ENCODE measurements at regions not wholly inside any gene's neighbourhood (a gene's known extent, or its start where the extent isn't known, plus 50 kb on each side); places are given as distances from the start of the nearest gene placed in this dataset.
A peak's percentile ranks its signal among the peaks of the same experiment; 100 is the strongest.
"Not testable (repeated sequence)": the region's sequence is repeated elsewhere in the genome, so short reads cannot be mapped to it uniquely, and the experiment has no call there.

DNA sequence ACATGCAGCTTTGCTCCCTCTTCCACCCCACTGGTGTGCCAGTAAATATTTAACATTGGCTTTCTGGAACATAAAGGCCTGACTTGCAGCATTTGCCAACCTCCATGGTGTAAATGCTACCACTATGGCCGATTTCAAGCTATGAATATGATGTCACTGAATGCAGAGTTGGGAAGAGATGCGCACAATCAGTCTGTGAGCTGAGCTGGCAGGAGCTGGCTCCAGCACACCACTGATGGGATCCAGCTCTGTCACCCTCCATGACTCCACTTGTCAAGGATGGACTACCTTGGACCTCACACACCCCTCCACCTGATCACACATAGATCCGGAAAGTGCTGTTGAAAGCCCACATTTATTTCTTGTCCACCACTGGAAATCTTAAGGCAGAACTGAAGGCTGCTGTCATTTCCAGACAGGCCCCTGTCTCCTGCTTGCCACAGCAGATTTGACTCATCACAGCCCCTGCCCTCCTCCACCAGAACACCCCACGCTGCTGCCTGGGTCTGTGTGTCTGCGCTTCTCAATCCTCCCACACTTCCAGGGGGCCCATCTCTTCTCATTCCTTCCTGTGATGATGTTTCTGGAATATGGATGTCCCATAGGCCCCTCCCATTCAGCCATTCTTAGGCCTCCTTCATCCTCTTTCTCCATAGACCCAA lies 82.2 kb upstream of the BCAR3 start:
- Mint-ChIP-seq H3K27me3 (no peaks in the 10 kb centered on the region), H3K9me3 (no peaks in the 10 kb centered on the region), H3K27ac (no peak overlapping the region), H3K4me3 (no peak overlapping the region), H3K4me1 (peaks cover 7% of the 10 kb centered on the region), H3K36me3 (ENCODE audit: low read depth) (no peaks in the 10 kb centered on the region)
- intact Hi-C loops (cut with micrococcal nuclease) = no loop called here
- no peak for ATAC-seq (ENCODE audit: low read depth)
- TF ChIP-seq, protein P1, sequence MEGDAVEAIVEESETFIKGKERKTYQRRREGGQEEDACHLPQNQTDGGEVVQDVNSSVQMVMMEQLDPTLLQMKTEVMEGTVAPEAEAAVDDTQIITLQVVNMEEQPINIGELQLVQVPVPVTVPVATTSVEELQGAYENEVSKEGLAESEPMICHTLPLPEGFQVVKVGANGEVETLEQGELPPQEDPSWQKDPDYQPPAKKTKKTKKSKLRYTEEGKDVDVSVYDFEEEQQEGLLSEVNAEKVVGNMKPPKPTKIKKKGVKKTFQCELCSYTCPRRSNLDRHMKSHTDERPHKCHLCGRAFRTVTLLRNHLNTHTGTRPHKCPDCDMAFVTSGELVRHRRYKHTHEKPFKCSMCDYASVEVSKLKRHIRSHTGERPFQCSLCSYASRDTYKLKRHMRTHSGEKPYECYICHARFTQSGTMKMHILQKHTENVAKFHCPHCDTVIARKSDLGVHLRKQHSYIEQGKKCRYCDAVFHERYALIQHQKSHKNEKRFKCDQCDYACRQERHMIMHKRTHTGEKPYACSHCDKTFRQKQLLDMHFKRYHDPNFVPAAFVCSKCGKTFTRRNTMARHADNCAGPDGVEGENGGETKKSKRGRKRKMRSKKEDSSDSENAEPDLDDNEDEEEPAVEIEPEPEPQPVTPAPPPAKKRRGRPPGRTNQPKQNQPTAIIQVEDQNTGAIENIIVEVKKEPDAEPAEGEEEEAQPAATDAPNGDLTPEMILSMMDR (IDR thresholded peaks at IDR 0.05) = no peak
- CTCF ChIA-PET = no interaction called here
- no peak for DNase-seq
- POLR2A ChIA-PET = no interaction called here

DNA sequence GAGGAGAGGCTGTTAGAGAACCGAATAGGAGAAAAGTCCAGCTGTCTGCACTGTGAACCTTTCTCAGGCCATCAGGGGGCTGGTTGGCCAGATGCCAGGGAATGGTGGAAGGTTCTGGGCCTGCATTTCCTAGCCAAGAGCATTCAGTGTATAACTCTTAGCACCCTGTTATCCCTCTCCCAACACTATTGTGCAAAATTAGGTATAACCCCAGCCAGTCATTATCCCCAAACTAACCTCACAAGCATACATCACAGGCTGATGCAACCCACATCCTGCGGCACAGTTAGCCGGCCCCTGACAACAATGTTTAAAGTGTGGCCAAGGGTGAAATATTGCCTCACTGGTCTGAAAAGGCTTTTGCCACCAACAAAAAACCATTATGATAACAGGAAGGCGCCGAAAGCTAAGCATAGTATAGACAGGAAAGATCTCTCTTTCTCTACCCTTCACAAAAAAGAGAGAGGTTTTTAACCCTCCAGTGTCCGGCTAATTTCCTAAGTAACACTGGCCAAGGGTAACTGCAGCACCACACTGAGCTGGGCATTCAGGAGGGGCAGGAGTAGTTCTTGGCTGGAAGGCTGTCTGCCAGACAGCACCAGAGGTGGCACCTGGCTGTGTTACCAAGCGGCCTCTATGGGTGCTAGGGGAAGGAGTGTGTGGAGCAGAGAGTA lies 77.3 kb upstream of the BCAR3 start:
- Mint-ChIP-seq H3K36me3 (ENCODE audit: low read depth) (no peaks in the 10 kb centered on the region), H3K9me3 (no peaks in the 10 kb centered on the region), H3K27ac (no peak overlapping the region), H3K4me1 (peaks cover 11% of the 10 kb centered on the region), H3K27me3 (no peaks in the 10 kb centered on the region), H3K4me3 (no peak overlapping the region)
- POLR2A ChIA-PET = no interaction called here
- CTCF ChIA-PET = interaction anchor here (1.0 kb wide), 1 partner anchor 129 kb away, joined by 6 read pairs; no protein-coding TSS in a partner anchor
- intact Hi-C loops (cut with micrococcal nuclease) = no loop called here
- ATAC-seq (ENCODE audit: low read depth) = peak; percentile 45
- TF ChIP-seq, protein P1 (IDR thresholded peaks at IDR 0.05) = no peak
- no peak for DNase-seq

DNA sequence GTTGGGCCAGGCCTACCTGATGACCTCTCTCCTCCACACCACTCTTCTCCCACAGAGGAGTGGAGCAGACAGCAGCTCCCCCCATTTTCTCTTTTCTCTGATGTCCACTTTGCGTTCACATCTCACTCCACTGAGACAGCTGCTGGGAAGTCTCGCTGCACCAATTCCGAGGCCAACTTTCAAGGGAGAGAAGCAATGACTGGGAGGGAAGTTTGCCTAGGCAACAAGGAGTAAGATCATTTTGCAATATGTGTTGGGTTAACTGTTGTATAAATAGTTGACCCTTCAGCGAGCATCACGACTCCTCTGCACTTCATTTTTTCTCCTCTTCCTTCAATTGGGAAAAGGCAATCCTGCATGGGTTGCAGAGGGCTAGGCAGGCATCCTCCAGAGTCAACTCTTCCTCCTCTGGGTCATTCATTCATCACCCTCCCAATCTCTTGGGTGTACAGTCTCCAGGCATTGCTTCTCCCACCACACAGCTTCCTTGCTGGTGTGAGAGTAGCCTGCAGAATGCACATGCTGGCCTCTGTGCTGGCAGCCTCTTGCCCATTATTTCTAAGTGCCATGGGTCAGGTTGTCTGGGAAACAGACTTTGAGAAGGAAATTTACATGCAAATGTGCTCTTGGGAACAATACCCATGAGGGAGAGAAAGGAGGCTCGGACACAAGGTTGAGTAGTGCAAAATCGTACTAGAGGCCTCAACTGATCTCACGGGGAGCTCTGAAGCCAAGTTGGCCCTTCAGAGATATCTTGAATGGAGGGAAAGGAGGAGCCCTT lies 75.8 kb upstream of the BCAR3 start:
- Mint-ChIP-seq H3K9me3 (no peaks in the 10 kb centered on the region), H3K36me3 (ENCODE audit: low read depth) (no peaks in the 10 kb centered on the region), H3K27me3 (no peaks in the 10 kb centered on the region), H3K4me1 (peaks cover 11% of the 10 kb centered on the region), H3K4me3 (no peak overlapping the region), H3K27ac (no peak overlapping the region)
- ATAC-seq (ENCODE audit: low read depth) = no peak
- intact Hi-C loops (cut with micrococcal nuclease) = no loop called here
- TF ChIP-seq, protein P1 (IDR thresholded peaks at IDR 0.05) = no peak
- POLR2A ChIA-PET = interaction anchor here (0.6 kb wide), 1 partner anchor 25 kb away, joined by 5 read pairs; no protein-coding TSS in a partner anchor
- CTCF ChIA-PET = no interaction called here
- DNase-seq = no peak

DNA sequence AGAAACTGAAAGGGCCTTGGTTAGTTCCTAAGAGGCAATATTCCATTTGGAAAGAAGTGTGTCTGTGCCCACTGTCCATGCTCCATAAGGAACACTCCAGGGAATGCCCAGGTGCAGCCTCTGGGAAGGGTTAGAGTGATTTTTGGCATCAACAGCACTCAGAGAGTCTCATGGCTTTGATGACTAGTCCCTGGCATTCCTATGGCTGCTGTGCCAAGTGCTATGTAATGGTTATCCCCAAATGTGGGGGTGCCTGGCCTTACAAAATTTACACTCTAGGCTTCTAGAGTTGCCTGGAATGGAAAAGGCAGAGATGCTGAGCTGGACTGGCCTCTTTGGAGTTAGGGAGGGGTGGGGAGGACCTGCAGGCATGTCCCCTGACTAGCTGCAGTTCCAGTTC lies 75.0 kb upstream of the BCAR3 start:
- ATAC-seq (ENCODE audit: low read depth) (no peak), DNase-seq (no peak)
- TF ChIP-seq, protein P1 (IDR thresholded peaks at IDR 0.05) = no peak
- H3K27me3 Mint-ChIP-seq = no peaks in the 10 kb centered on the region
- peaks cover 18% of the 10 kb centered on the region for H3K4me1 Mint-ChIP-seq
- POLR2A ChIA-PET = no interaction called here
- no peaks in the 10 kb centered on the region for H3K36me3 Mint-ChIP-seq (ENCODE audit: low read depth)
- no peak overlapping the region for H3K27ac Mint-ChIP-seq
- no peaks in the 10 kb centered on the region for H3K9me3 Mint-ChIP-seq
- no peak overlapping the region for H3K4me3 Mint-ChIP-seq
- CTCF ChIA-PET = no interaction called here
- intact Hi-C loops (cut with micrococcal nuclease) = no loop called here

DNA sequence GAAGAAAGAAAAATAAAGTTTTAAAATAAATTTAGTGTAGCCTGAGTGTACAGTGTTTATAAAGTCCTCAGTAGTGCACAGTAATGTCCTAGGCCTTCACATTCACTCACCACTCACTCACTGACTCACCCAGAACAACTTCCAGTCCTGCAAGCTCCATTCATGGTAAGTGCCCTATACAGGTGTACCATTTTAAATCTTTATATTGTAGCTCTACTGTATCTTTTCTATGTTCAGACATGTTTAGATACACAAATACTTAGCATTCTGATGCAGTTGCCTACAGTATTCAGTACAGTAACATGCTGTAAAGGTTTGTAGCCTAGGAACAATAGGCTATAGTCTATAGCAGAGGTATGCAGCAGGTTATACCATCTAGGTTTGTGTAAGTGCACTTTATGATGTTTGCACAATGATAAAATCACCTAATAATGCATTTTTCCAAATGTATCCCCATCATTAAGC lies 73.6 kb upstream of the BCAR3 start:
- H3K4me1 Mint-ChIP-seq = peaks cover 31% of the 10 kb centered on the region
- H3K4me3 Mint-ChIP-seq; H3K27ac Mint-ChIP-seq; H3K27me3 Mint-ChIP-seq; H3K9me3 Mint-ChIP-seq; DNase-seq; H3K36me3 Mint-ChIP-seq (ENCODE audit: low read depth); POLR2A ChIA-PET; intact Hi-C loops (cut with micrococcal nuclease); ATAC-seq (ENCODE audit: low read depth): not testable (repeated sequence)
- CTCF ChIA-PET = interaction anchor here (1.2 kb wide), 1 partner anchor 19 kb away, joined by 3 read pairs; no protein-coding TSS in a partner anchor

All from activated B cell treated with CpG ODN at 0.5 μM for 24 hours (primary cell).